Motor neuron (in vitro differentiated cells): ENCODE measurements at regions not wholly inside any gene's neighbourhood (a gene's known extent, or its start where the extent isn't known, plus 50 kb on each side); places are given as distances from the start of the nearest gene placed in this dataset.

Source experiments
- ATAC-seq, 8 experiments: fragments of 200-7000 bp; cut with Tn5 transposase; replicated peaks in 6 of 8; 2 replicates each; pipeline ENCODE4 v1.8.0; 2021; ENCODE audit warnings: mild to moderate bottlenecking in 8 of 8, moderate library complexity in 8 of 8
- H3K27ac ChIP-seq, 2 donors: fragments of 250-450 bp; sonication (Bioruptor Pico); 2 replicates each; pipeline ENCODE4 v1.9.0; 2021; ENCODE audit warnings: antibody characterized with exemption in 2 of 2, mild to moderate bottlenecking in 2 of 2, moderate library complexity in 1 of 2
- H3K4me1 ChIP-seq, 2 donors: fragments of 250-450 bp; sonication (Bioruptor Pico); replicated peaks in 1 of 2; 2 replicates each; pipeline ENCODE4 v1.6.1; 2021; ENCODE audit warnings: antibody characterized with exemption in 2 of 2, mild to moderate bottlenecking in 2 of 2, moderate library complexity in 1 of 2
- H3K4me3 ChIP-seq, 5 donors: fragments of 250-450 bp; sonication (Bioruptor Pico); 2 replicates each; pipeline ENCODE4 v1.9.0; 2021; ENCODE audit warnings: antibody characterized with exemption in 5 of 5, mild to moderate bottlenecking in 5 of 5, moderate library complexity in 4 of 5
- WGBS, 10 experiments: fragments of 450-650 bp; shearing (Covaris generic); methylation state at CpG; one replicate each; pipeline ENCODE4 v1.0.0; 2022; 5-methylcytosine and 5-hydroxymethylcytosine counted together
- in situ Hi-C, 9 experiments: fragments of 400-800 bp; cut with MboI; loops; one replicate each; pipeline ENCODE4 v1.15.0; 2021; ENCODE audit warnings: low sequenced_read_pairs in 9 of 9, low pct_unique_long_range_greater_than_20kb in 2 of 9; ENCODE audit not compliant: unreplicated experiment in 9 of 9

DNA sequence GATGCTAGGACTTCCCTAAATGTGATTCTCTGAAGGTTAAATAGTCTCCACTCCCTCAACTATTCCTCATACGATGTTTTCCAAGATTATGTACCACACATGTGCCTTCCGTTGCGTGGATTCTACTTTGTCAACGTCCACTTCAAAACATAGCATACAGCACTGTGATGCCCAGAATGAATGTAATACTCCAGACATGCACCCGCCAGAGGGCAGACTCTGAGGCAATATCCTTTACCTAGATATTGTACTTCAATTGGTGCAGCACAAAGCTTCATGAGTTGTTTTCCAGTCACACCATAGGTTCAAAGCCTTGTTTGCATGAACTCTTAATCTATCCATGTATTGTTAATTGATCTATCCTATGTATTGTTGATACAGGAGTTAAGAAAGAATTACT lies 201.0 kb upstream of the NABP1 start:
- Histone ChIP-seq H3K27ac (no peak overlapping the region), H3K4me1 (peaks cover 13 to 21% of the 10 kb centered on the region in 2 donors), H3K4me3 (no peak overlapping the region)
- ATAC-seq: no peak
- 60 to 100% (median 98%) methylated on average over 1 to 5 of the region's 5 CpGs for WGBS, 10 experiments
- in situ Hi-C loops: no loop called here

DNA sequence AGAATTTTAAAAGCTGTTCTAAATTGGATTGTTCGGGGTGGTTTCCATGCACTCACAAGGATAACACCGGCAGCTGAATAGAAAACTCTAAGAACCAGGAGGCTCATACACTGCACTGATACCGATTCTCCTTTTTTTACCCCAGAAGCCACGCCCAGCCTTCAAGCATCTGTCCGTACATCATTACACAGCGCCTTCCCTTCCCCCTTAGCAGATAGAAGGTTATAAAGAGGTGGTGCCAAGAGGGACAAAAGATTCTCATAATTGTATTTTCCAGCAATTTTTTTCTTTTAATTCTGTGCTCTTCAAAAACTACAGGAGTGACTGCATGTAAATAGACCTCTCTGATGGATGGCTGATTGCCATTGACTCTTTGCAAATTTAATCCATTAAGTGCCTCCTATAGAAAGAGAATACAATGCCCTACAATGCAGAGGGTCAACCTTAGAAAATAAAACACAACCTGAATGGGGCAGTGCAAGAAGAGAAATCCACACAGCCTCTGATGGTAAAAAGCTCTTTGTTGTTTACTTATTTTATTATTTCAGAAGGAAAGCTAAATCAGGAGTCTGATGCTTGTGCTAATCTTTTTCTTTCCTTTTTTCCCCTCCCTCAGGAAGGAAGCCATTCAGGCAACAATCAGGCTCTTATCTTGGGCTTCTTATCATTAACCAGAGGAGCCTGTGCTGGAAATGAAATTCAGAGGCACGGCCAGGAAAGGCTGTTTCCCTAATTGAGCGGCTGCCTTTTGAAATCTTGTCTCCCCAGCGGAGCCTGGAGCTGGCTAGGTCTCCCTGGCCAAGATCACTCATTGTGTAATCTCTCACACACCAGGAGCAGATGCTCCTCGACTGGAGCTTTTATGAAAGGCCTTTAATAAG lies 198.9 kb upstream of the NABP1 start:
- Histone ChIP-seq H3K4me3 (peak overlapping the region in 3 of 5 donors; percentile 0 to 10 (median 2)), H3K27ac (peak overlapping the region; percentile 67), H3K4me1 (peaks cover 13 to 18% of the 10 kb centered on the region in 2 donors)
- ATAC-seq: peak in 7 of 8 experiments; percentile 65 to 92 (median 88)
- WGBS, 10 experiments: 0 to 53% (median 22%) methylated on average over 3 to 10 of the region's 10 CpGs; no CpG with 5 or more reads in 1 of the 10 experiments
- in situ Hi-C loops: no loop called here

DNA sequence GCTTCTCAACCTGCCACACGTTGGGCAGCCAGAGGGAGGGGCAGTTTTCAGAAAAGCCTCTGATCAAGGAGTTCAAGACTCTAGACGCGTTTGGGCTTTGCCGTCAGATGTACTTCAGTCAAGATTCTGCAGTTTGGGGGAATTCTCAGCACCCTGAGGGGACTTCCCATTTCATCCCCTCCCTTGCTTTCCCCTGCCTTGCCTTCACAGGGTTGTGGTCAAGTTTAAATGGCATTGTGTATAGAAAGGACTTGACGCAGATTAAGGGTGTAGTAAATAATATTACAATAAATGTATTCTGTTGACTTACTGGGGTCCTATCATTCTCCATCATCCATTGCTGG lies 198.3 kb upstream of the NABP1 start:
- Histone ChIP-seq H3K27ac (peak overlapping the region; percentile 67), H3K4me1 (peaks cover 13 to 18% of the 10 kb centered on the region in 2 donors), H3K4me3 (peak overlapping the region in 1 of 5 donors; percentile 0)
- in situ Hi-C loops: no loop called here
- ATAC-seq: no peak
- 0 to 100% (median 64%) methylated on average over 1 to 4 of the region's 5 CpGs; no CpG with 5 or more reads in 5 of the 10 experiments for WGBS, 10 experiments

GRCh38 chr2:191481305-191482070 lies 196.4 kb upstream of the NABP1 start:
- in situ Hi-C loops: no loop called here
- Histone ChIP-seq H3K4me3 (no peak overlapping the region), H3K27ac (no peak overlapping the region), H3K4me1 (peaks cover 13 to 18% of the 10 kb centered on the region in 2 donors)
- ATAC-seq: no peak
- WGBS, 10 experiments: 29 to 100% (median 92%) methylated on average over 1 to 3 of the region's 3 CpGs

- ATAC-seq: peak in 2 of 8 experiments; percentile 54 to 77
- in situ Hi-C loops: no loop called here
- 0 to 88% (median 53%) methylated on average over 1 to 3 of the region's 3 CpGs for WGBS, 10 experiments
- Histone ChIP-seq H3K4me3 (no peak overlapping the region), H3K27ac (no peak overlapping the region), H3K4me1 (peaks cover 13 to 18% of the 10 kb centered on the region in 2 donors)
Measured at GRCh38 chr2:191483117-191483516, 194.8 kb upstream of the NABP1 start.

DNA sequence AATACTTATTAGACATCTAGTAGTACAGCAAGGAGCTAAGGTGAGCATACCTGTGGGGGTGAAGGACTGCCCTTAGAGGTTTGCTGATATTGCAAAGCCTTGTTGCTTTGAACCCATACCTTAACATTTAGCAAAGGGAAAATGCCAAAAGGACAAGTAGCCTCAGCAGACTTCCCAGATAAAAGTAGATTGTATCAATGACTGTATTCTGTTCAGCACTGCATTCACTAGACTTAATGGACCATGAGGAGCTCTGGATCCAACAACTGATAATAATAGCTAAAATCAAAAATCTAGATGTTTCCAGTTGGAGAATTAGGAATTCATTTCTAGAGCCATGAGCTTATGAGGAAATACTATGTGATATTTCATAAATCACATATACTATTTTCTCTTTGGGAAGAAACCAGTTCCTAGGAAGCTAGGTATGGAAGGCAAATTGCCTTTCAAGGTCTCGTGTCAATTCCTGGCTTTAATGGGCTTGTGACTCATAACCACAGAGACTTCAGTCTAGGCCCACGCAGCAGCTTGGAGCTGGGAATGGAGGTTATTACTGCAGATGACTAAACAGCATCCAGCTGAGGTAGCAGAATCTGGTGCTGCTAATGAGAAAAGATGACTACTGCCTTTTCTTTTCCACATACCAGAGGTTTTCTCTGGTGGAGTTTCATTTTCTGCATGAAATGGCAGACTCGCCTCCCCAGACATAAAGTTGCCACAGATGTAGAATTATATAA lies 191.2 kb upstream of the NABP1 start:
- WGBS, 10 experiments: 0 to 100% (median 84%) methylated on average over 1 to 3 of the region's 3 CpGs; no CpG with 5 or more reads in 3 of the 10 experiments
- peak in 7 of 8 experiments; percentile 62 to 95 (median 71) for ATAC-seq
- in situ Hi-C loops: no loop called here
- H3K4me1 ChIP-seq: peaks cover 0 to 8% of the 10 kb centered on the region in 2 donors
- no peak overlapping the region for H3K27ac ChIP-seq
- H3K4me3 ChIP-seq: no peak overlapping the region

GRCh38 chr2:191488135-191488534 lies 189.8 kb upstream of the NABP1 start:
- WGBS, 10 experiments: 20 to 100% (median 63%) methylated on average over 1 to 7 of the region's 7 CpGs; no CpG with 5 or more reads in 2 of the 10 experiments
- Histone ChIP-seq H3K4me1 (peaks cover 0 to 8% of the 10 kb centered on the region in 2 donors), H3K4me3 (no peak overlapping the region), H3K27ac (no peak overlapping the region)
- in situ Hi-C loops: no loop called here
- peak in 3 of 8 experiments; percentile 37 to 69 (median 62) for ATAC-seq

GRCh38 chr2:191489177-191489576 lies 188.8 kb upstream of the NABP1 start:
- ATAC-seq: peak in 3 of 8 experiments; percentile 12 to 71 (median 22)
- no peak overlapping the region for H3K4me3 ChIP-seq
- H3K27ac ChIP-seq: no peak overlapping the region
- peaks cover 0 to 8% of the 10 kb centered on the region in 2 donors for H3K4me1 ChIP-seq
- 38 to 100% (median 79%) methylated on average over 1 to 2 of the region's 2 CpGs; no CpG with 5 or more reads in 2 of the 10 experiments for WGBS, 10 experiments
- in situ Hi-C loops: no loop called here

GRCh38 chr2:191496838-191497237 lies 181.1 kb upstream of the NABP1 start:
- in situ Hi-C loops: no loop called here
- Histone ChIP-seq H3K4me3 (no peak overlapping the region), H3K4me1 (peaks cover 0 to 6% of the 10 kb centered on the region in 2 donors), H3K27ac (no peak overlapping the region)
- no peak for ATAC-seq
- WGBS, 10 experiments: 78 to 100% (median 92%) methylated on average over 1 to 2 of the region's 2 CpGs; no CpG with 5 or more reads in 3 of the 10 experiments

- no peak for ATAC-seq
- Histone ChIP-seq H3K4me1 (peaks cover 0 to 6% of the 10 kb centered on the region in 2 donors), H3K4me3 (no peak overlapping the region), H3K27ac (no peak overlapping the region)
- in situ Hi-C loops: no loop called here
- WGBS, 10 experiments: 67 to 100% (median 92%) methylated on average over 1 to 3 of the region's 3 CpGs
Measured at GRCh38 chr2:191497822-191498221, 180.1 kb upstream of the NABP1 start.

GRCh38 chr2:191499050-191499449 lies 178.9 kb upstream of the NABP1 start:
- Histone ChIP-seq H3K27ac (no peak overlapping the region), H3K4me1 (peaks cover 0 to 6% of the 10 kb centered on the region in 2 donors), H3K4me3 (no peak overlapping the region)
- in situ Hi-C loops: no loop called here
- 50 to 100% (median 87%) methylated on average over 2 to 5 of the region's 5 CpGs; no CpG with 5 or more reads in 4 of the 10 experiments for WGBS, 10 experiments
- no peak for ATAC-seq

- Histone ChIP-seq H3K4me3 (no peak overlapping the region), H3K27ac (no peak overlapping the region), H3K4me1 (peaks cover 0 to 6% of the 10 kb centered on the region in 2 donors)
- 58 to 100% (median 80%) methylated on average over 1 to 6 of the region's 9 CpGs; no CpG with 5 or more reads in 1 of the 10 experiments for WGBS, 10 experiments
- in situ Hi-C loops: loop anchor here in 7 of 9 experiments (10.0 to 25.0 kb wide), 6 partner anchors 263 to 438 kb away; partner anchors contain the start of genes STAT4 (in 4 of the 7) and MYO1B (in 2 of the 7)
- peak in 1 of 8 experiments; percentile 52 for ATAC-seq
Measured at GRCh38 chr2:191499874-191500565, 177.9 kb upstream of the NABP1 start.
